Left lung (tissue), 4 donors: ENCODE measurements at regions not wholly inside any gene's neighbourhood (a gene's known extent, or its start where the extent isn't known, plus 50 kb on each side); places are given as distances from the start of the nearest gene placed in this dataset.

Experiments
- ATAC-seq: fragments of 200-7000 bp; cut with Tn5 transposase; one replicate; pipeline ENCODE4 v1.9.1; 2020; ENCODE audit warnings: moderate library complexity
- DNase-seq, 4 donors: peaks; one replicate each; pipeline ENCODE4 v3.0.0-alpha.2; 2013 to 2020
- H3K27ac ChIP-seq, 2 donors: fragments of 200-600 bp; sonication (generic) in 1 of 2; one replicate each; pipeline versions ENCODE4 v1.5.0 to v1.8.0; 2020 to 2021
- H3K27me3 ChIP-seq, 2 donors: fragments of 200-600 bp; sonication (generic) in 1 of 2; one replicate each; pipeline versions ENCODE4 v1.5.0 to v1.8.0; 2020 to 2021
- H3K36me3 ChIP-seq, 2 donors: fragments of 200-600 bp; sonication (generic) in 1 of 2; one replicate each; pipeline versions ENCODE4 v1.5.0 to v1.8.0; 2020 to 2021
- H3K4me1 ChIP-seq, 2 donors: fragments of 200-600 bp; one replicate each; pipeline ENCODE4 v1.8.0; 2021
- H3K4me3 ChIP-seq, 2 donors: fragments of 200-600 bp; sonication (generic) in 1 of 2; one replicate each; pipeline versions ENCODE4 v1.5.0 to v1.8.0; 2020 to 2021; ENCODE audit warnings: mild to moderate bottlenecking in 1 of 2
- H3K9me3 ChIP-seq, 2 donors: fragments of 200-600 bp; sonication (generic) in 1 of 2; one replicate each; pipeline versions ENCODE4 v1.5.0 to v1.8.0; 2020 to 2021
- intact Hi-C, 2 donors: fragments of 100-400 bp; cut with DNase I; formaldehyde crosslinking; loops; one replicate each; pipeline versions ENCODE4 v1.11.2 to v1.14.2; 2022
- TF ChIP-seq, protein P1 (sequence below), 2 donors: fragments of 200-600 bp; sonication (generic) in 1 of 2; IDR thresholded peaks; one replicate each; pipeline versions ENCODE4 v1.5.0 to v1.8.0; 2021; ENCODE audit warnings: antibody characterized with exemption in 2 of 2
- donor health status: DM: no; HTN: yes; CAD: no.
- donor health status: DM: no; HTN: no; CAD: no.

- no peaks in the 10 kb centered on the region for H3K27me3 ChIP-seq
- intact Hi-C loops, result no loop called here
- no peak overlapping the region for H3K27ac ChIP-seq
- TF ChIP-seq, protein P1, sequence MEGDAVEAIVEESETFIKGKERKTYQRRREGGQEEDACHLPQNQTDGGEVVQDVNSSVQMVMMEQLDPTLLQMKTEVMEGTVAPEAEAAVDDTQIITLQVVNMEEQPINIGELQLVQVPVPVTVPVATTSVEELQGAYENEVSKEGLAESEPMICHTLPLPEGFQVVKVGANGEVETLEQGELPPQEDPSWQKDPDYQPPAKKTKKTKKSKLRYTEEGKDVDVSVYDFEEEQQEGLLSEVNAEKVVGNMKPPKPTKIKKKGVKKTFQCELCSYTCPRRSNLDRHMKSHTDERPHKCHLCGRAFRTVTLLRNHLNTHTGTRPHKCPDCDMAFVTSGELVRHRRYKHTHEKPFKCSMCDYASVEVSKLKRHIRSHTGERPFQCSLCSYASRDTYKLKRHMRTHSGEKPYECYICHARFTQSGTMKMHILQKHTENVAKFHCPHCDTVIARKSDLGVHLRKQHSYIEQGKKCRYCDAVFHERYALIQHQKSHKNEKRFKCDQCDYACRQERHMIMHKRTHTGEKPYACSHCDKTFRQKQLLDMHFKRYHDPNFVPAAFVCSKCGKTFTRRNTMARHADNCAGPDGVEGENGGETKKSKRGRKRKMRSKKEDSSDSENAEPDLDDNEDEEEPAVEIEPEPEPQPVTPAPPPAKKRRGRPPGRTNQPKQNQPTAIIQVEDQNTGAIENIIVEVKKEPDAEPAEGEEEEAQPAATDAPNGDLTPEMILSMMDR (IDR thresholded peaks at IDR 0.05), result no peak
- no peaks in the 10 kb centered on the region for H3K36me3 ChIP-seq
- ATAC-seq, result no peak
- no peaks in the 10 kb centered on the region for H3K4me1 ChIP-seq
- H3K4me3 ChIP-seq, result no peak overlapping the region
- DNase-seq, result no peak
- no peaks in the 10 kb centered on the region for H3K9me3 ChIP-seq
Measured at GRCh38 chr2:221715523-221716247, 143.6 kb upstream of the EPHA4 start.

GRCh38 chr2:221710744-221711143, 138.6 kb upstream of the EPHA4 start:
- H3K36me3 ChIP-seq, result no peaks in the 10 kb centered on the region
- no peak for DNase-seq
- no peak for ATAC-seq
- no peak overlapping the region for H3K4me3 ChIP-seq
- no peak overlapping the region for H3K27ac ChIP-seq
- no peaks in the 10 kb centered on the region for H3K9me3 ChIP-seq
- no peaks in the 10 kb centered on the region for H3K27me3 ChIP-seq
- intact Hi-C loops, result no loop called here
- TF ChIP-seq, protein P1 (IDR thresholded peaks at IDR 0.05), result no peak
- H3K4me1 ChIP-seq, result no peaks in the 10 kb centered on the region

DNA sequence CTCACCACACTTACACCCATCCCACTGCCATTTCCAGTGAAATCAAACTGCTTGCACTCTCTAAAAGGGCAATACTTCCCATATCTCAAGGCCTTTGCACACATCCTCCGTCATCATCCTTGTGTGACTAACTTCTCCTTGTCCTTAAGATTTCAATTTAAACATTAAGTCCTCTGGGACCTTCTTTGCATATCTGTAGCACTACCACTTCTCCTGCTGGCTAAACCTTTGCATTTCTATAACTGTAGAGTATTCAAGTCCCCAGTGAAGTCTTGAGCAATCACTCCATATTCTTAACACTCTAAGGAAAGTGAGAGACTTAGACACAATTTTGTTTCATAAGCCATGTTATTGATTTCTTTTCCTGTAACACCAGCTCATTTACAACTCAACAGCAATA, 136.8 kb upstream of the EPHA4 start:
- Histone ChIP-seq H3K36me3 (no peaks in the 10 kb centered on the region), H3K27me3 (no peaks in the 10 kb centered on the region), H3K27ac (no peak overlapping the region), H3K4me1 (no peaks in the 10 kb centered on the region), H3K4me3 (no peak overlapping the region), H3K9me3 (no peaks in the 10 kb centered on the region)
- DNase-seq (peak in 1 of 4 donors; percentile 15), ATAC-seq (peak; percentile 69)
- TF ChIP-seq, protein P1 (IDR thresholded peaks at IDR 0.05), result no peak
- intact Hi-C loops, result no loop called here

- H3K27me3 ChIP-seq, result no peaks in the 10 kb centered on the region
- intact Hi-C loops, result no loop called here
- no peak overlapping the region for H3K4me3 ChIP-seq
- no peaks in the 10 kb centered on the region for H3K4me1 ChIP-seq
- DNase-seq (peak in 2 of 4 donors; percentile 3 to 34), ATAC-seq (peak; percentile 22)
- no peak overlapping the region for H3K27ac ChIP-seq
- no peaks in the 10 kb centered on the region for H3K9me3 ChIP-seq
- TF ChIP-seq, protein P1 (IDR thresholded peaks at IDR 0.05), result no peak
- H3K36me3 ChIP-seq, result no peaks in the 10 kb centered on the region
Measured at GRCh38 chr2:221705185-221705877, 133.2 kb upstream of the EPHA4 start.

- H3K9me3 ChIP-seq, result no peaks in the 10 kb centered on the region
- H3K27ac ChIP-seq, result no peak overlapping the region
- no peak for ATAC-seq
- DNase-seq, result no peak
- H3K36me3 ChIP-seq, result no peaks in the 10 kb centered on the region
- no peaks in the 10 kb centered on the region for H3K27me3 ChIP-seq
- H3K4me1 ChIP-seq, result no peaks in the 10 kb centered on the region
- intact Hi-C loops, result no loop called here
- TF ChIP-seq, protein P1 (IDR thresholded peaks at IDR 0.05), result no peak
- no peak overlapping the region for H3K4me3 ChIP-seq
Measured at GRCh38 chr2:221704442-221704841, 132.3 kb upstream of the EPHA4 start.
